Lower lobe of right lung (tissue), 2 donors: ENCODE measurements at regions not wholly inside any gene's neighbourhood (a gene's known extent, or its start where the extent isn't known, plus 50 kb on each side); places are given as distances from the start of the nearest gene placed in this dataset.

Experiments
- ATAC-seq, 2 donors: fragments of 200-7000 bp; cut with Tn5 transposase; one replicate each; pipeline ENCODE4 v1.9.1; 2020 to 2022; ENCODE audit warnings: mild to moderate bottlenecking in 2 of 2, moderate library complexity in 2 of 2
- DNase-seq: peaks from one replicate; pipeline ENCODE4 v3.0.0-alpha.2; 2020
- H3K27ac ChIP-seq: fragments of 200-600 bp; one replicate; pipeline ENCODE4 v1.8.0; 2022
- H3K27me3 ChIP-seq: fragments of 200-600 bp; one replicate; pipeline ENCODE4 v1.8.0; 2022; ENCODE audit warnings: low read depth
- H3K36me3 ChIP-seq: fragments of 200-600 bp; one replicate; pipeline ENCODE4 v1.8.0; 2022; ENCODE audit warnings: mild to moderate bottlenecking
- H3K4me1 ChIP-seq: fragments of 200-600 bp; one replicate; pipeline ENCODE4 v1.8.0; 2022
- H3K4me3 ChIP-seq: fragments of 200-600 bp; one replicate; pipeline ENCODE4 v1.8.0; 2022; ENCODE audit warnings: mild to moderate bottlenecking
- H3K9me3 ChIP-seq: fragments of 200-600 bp; one replicate; pipeline ENCODE4 v1.8.0; 2022
- intact Hi-C: fragments of 100-400 bp; cut with DNase I; formaldehyde crosslinking; loops from one replicate; pipeline ENCODE4 v1.11.0; 2022
- TF ChIP-seq, protein P1 (sequence below): fragments of 200-600 bp; IDR thresholded peaks from one replicate; pipeline ENCODE4 v1.8.0; 2022; ENCODE audit warnings: antibody characterized with exemption, mild to moderate bottlenecking
- donor health status: DM: no; HTN: yes; CAD: no; lungs with severe emphysema.

DNA sequence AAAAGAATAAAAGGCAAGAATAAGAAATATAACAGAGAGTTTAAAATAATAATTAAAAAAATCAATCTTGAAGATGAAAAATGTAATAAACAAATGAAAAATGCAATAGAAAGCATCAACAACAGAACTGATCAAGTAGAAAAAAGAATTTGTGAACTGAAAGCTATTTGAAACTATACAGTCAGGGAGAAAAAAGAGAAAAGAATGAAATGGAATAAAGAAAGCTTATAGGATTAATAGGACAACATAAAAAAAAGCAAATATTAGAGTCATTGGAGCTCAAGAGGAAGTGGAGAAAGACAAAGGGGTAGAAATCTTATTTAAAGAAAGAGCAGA, 126.8 kb upstream of the RPL34 start:
- H3K9me3 ChIP-seq, result peaks cover 11% of the 10 kb centered on the region
- H3K27ac ChIP-seq, result no peak overlapping the region
- no peak overlapping the region for H3K4me3 ChIP-seq
- no peaks in the 10 kb centered on the region for H3K27me3 ChIP-seq
- H3K4me1 ChIP-seq, result no peaks in the 10 kb centered on the region
- ATAC-seq (no peak), DNase-seq (no peak)
- TF ChIP-seq, protein P1, sequence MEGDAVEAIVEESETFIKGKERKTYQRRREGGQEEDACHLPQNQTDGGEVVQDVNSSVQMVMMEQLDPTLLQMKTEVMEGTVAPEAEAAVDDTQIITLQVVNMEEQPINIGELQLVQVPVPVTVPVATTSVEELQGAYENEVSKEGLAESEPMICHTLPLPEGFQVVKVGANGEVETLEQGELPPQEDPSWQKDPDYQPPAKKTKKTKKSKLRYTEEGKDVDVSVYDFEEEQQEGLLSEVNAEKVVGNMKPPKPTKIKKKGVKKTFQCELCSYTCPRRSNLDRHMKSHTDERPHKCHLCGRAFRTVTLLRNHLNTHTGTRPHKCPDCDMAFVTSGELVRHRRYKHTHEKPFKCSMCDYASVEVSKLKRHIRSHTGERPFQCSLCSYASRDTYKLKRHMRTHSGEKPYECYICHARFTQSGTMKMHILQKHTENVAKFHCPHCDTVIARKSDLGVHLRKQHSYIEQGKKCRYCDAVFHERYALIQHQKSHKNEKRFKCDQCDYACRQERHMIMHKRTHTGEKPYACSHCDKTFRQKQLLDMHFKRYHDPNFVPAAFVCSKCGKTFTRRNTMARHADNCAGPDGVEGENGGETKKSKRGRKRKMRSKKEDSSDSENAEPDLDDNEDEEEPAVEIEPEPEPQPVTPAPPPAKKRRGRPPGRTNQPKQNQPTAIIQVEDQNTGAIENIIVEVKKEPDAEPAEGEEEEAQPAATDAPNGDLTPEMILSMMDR, result no peak
- intact Hi-C loops, result no loop called here
- no peaks in the 10 kb centered on the region for H3K36me3 ChIP-seq

DNA sequence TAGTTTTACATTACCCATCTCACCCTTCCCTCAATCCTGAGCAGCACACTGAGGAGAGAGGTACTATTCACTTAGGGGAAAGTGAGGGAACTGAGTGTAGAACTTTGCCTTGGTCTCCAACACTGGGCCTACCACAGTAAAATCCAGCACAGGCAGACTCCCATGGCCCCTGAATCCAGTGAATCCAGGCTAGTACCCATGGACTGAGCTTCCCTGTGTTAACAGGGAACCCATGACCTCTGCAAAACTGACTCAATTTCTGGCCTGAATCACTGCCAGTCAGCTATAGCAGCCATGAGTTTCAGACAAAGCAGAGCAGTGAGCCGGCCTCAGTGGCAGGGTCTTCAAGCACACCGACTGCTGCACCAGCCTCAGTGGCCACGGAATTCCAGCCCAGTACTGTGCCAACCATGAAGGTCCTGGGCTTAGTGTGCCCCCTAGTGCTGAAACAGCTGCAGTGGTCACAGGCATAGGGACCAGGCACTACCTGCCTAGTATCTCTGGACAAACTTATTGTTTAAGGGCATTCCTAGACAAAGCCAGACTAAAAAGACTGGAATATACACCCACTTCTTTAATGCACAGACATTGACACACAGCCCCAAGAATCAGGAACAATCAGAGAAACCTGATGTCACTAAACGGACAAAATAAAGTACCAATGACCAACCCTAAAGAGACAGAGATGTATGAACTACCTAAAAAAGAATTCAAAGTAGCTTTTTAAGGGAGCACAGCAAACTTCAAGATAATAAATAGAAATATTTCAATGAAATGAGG, 127.4 kb upstream of the RPL34 start:
- no peaks in the 10 kb centered on the region for H3K36me3 ChIP-seq
- peaks cover 11% of the 10 kb centered on the region for H3K9me3 ChIP-seq
- H3K4me3 ChIP-seq, result no peak overlapping the region
- DNase-seq, result no peak
- ATAC-seq, result peak in 1 of 2 donors; percentile 46
- TF ChIP-seq, protein P1, result peak; percentile 25
- intact Hi-C loops, result no loop called here
- no peaks in the 10 kb centered on the region for H3K27me3 ChIP-seq
- H3K4me1 ChIP-seq, result no peaks in the 10 kb centered on the region
- H3K27ac ChIP-seq, result no peak overlapping the region

DNA sequence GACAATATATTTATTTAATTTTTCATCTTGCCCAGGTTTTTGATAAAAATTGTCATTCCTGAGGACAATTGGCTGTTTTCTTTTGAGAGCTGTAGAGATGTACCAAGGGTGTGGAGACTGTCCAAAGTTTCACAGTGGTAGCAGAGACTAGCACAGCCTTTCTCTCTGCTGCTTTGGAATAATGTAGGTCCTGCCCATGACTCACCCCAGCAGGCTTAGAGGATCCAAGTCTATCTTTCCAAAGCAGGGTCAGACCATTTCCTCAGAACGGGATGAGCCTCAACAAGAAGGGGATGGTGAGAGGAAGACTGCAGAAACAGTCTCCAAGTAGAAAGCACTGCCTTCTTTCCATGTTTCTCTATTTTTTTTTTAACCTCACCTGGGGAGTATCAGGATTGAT, 131.5 kb upstream of the RPL34 start:
- no peak for DNase-seq
- intact Hi-C loops, result no loop called here
- no peaks in the 10 kb centered on the region for H3K4me1 ChIP-seq
- TF ChIP-seq, protein P1, result no peak
- ATAC-seq, result no peak
- H3K4me3 ChIP-seq, result no peak overlapping the region
- H3K36me3 ChIP-seq, result no peaks in the 10 kb centered on the region
- no peaks in the 10 kb centered on the region for H3K27me3 ChIP-seq
- H3K9me3 ChIP-seq, result peaks cover 7% of the 10 kb centered on the region
- no peak overlapping the region for H3K27ac ChIP-seq

DNA sequence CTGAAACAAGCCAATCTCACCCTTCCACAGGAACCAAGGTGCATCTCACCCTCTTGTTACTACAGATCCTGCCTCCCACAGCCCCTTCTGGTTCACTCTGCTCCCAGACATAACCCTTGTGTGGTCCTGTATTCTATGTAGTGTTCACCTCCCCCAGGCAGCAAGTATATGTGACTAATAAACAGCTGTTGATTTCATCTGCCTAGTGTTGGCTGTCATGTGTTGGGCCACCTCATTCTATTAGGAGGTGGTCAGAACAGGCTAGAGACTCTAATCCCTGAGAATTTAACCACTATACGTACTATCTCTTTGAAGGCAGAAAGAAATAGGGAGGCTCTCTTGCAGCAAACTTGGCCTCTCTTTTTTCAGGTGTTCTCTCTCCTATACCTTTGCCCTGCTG, 134.3 kb upstream of the RPL34 start:
- TF ChIP-seq, protein P1, result no peak
- no peak overlapping the region for H3K27ac ChIP-seq
- ATAC-seq, result no peak

DNA sequence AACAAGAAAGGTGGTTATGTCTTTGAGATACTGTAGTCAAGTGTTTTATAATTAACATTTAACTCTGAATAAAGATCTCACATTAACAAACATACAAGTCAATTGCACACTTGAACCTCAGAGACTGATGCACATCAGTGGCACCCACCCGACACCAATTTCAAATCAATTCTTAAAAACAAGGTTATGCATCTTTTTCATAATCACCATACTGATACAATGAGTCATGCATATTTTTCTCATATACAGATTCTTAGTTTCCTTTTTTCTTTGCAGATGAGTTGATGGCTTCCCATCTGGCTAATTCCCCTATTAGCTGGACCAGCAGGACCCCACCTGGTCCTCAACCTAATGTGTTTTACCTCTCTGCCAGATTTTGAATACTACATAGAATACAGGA, 136.2 kb upstream of the RPL34 start:
- intact Hi-C loops, result no loop called here
- Histone ChIP-seq H3K27me3 (no peaks in the 10 kb centered on the region), H3K36me3 (no peaks in the 10 kb centered on the region), H3K27ac (no peak overlapping the region), H3K4me3 (no peak overlapping the region), H3K4me1 (no peaks in the 10 kb centered on the region), H3K9me3 (no peaks in the 10 kb centered on the region)
- ATAC-seq (no peak), DNase-seq (no peak)
- TF ChIP-seq, protein P1, result no peak

More for the DNA sequence above, 134.3 kb upstream of the RPL34 start:
- Histone ChIP-seq H3K36me3 (no peaks in the 10 kb centered on the region), H3K9me3 (no peaks in the 10 kb centered on the region), H3K27me3 (no peaks in the 10 kb centered on the region), H3K4me3 (no peak overlapping the region), H3K4me1 (no peaks in the 10 kb centered on the region)
- intact Hi-C loops, result no loop called here
- no peak for DNase-seq
